Left ventricle myocardium inferior (tissue), 1 donor: ENCODE measurements at regions not wholly inside any gene's neighbourhood (a gene's known extent, or its start where the extent isn't known, plus 50 kb on each side); places are given as distances from the start of the nearest gene placed in this dataset.

Experiments
- DNase-seq: peaks from one replicate; pipeline ENCODE4 v3.0.0-alpha.2; 2020
- H3K27ac ChIP-seq: fragments of 200-600 bp; replicated peaks from 2 replicates; pipeline ENCODE4 v1.8.0; 2021
- H3K27me3 ChIP-seq: fragments of 200-600 bp; 2 replicates; pipeline ENCODE4 v1.8.0; 2021; ENCODE audit warnings: low read depth
- H3K36me3 ChIP-seq: fragments of 200-600 bp; 2 replicates; pipeline ENCODE4 v1.8.0; 2021
- H3K4me1 ChIP-seq: fragments of 200-600 bp; 2 replicates; pipeline ENCODE4 v1.8.0; 2021
- H3K4me3 ChIP-seq: fragments of 200-600 bp; 2 replicates; pipeline ENCODE4 v1.8.0; 2021; ENCODE audit warnings: mild to moderate bottlenecking, moderate library complexity
- H3K9me3 ChIP-seq: fragments of 200-600 bp; replicated peaks from 2 replicates; pipeline ENCODE4 v1.8.0; 2021
- intact Hi-C: fragments of 100-400 bp; cut with micrococcal nuclease; formaldehyde crosslinking; loops from one replicate; pipeline ENCODE4 v1.11.0; 2022
- TF ChIP-seq, protein P1 (sequence below): fragments of 200-600 bp; IDR thresholded peaks from 2 replicates; pipeline ENCODE4 v1.8.0; 2021; ENCODE audit warnings: antibody characterized with exemption, mild to moderate bottlenecking, borderline replicate concordance
- donor health status: DM: no; HTN: yes; CAD: no; lungs with severe emphysema.

DNA sequence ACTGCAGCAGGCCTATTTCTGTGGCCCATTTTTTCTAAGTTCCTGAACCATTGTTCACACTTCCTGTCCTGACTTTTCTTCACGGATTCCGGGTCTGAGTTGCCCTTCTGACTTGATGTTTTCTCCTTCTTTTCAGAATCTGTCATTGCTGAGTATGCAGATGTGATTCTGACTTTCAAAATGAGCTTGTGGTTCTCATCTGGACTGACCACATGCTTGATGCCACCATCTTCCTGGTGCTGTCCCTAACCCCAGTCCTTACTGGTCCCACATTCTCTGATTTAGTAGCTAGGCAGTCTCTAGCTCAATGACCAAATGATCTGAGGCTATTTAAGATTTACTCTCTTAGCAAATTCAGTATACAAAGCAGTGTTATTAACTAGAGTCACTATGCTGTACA, 822.3 kb upstream of the TENM3 start:
- TF ChIP-seq, protein P1, sequence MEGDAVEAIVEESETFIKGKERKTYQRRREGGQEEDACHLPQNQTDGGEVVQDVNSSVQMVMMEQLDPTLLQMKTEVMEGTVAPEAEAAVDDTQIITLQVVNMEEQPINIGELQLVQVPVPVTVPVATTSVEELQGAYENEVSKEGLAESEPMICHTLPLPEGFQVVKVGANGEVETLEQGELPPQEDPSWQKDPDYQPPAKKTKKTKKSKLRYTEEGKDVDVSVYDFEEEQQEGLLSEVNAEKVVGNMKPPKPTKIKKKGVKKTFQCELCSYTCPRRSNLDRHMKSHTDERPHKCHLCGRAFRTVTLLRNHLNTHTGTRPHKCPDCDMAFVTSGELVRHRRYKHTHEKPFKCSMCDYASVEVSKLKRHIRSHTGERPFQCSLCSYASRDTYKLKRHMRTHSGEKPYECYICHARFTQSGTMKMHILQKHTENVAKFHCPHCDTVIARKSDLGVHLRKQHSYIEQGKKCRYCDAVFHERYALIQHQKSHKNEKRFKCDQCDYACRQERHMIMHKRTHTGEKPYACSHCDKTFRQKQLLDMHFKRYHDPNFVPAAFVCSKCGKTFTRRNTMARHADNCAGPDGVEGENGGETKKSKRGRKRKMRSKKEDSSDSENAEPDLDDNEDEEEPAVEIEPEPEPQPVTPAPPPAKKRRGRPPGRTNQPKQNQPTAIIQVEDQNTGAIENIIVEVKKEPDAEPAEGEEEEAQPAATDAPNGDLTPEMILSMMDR, result no peak
- intact Hi-C loops, result no loop called here
- H3K27ac ChIP-seq, result no peak overlapping the region
- H3K36me3 ChIP-seq, result no peaks in the 10 kb centered on the region
- no peaks in the 10 kb centered on the region for H3K27me3 ChIP-seq
- H3K4me3 ChIP-seq, result no peak overlapping the region
- no peak for DNase-seq
- H3K4me1 ChIP-seq, result no peaks in the 10 kb centered on the region
- no peaks in the 10 kb centered on the region for H3K9me3 ChIP-seq

DNA sequence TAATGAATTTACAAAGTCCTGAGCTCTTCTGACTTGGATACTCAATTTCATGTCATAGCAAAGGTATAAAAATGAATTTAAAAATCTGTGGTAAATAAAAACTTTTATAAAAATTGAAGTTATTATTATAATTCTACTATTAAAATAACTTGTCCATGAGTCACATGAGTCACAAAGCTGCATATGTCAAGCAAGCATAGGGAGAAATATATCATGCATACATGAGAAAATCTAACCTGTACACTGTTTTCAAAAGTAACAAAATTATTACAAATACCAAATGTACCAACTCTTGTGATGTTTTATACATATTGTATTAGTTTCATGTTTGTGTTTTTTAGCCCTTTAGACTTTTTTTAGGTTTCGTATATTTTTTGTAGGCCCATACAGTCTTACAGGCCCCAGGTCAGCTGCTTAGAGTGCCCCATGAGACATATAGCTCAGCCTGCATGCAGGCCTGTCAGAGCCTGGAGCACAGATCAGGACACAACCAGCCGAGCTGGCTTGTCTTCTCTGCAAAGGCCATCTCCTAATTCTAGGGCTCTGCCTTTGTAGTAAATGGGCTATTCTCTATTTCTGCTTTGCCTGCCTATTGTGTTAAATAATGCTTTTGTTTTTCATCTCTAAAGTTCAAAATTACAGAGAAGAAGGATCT, 818.7 kb upstream of the TENM3 start:
- no peaks in the 10 kb centered on the region for H3K27me3 ChIP-seq
- intact Hi-C loops, result no loop called here
- no peaks in the 10 kb centered on the region for H3K36me3 ChIP-seq
- H3K4me1 ChIP-seq, result no peaks in the 10 kb centered on the region
- TF ChIP-seq, protein P1, result no peak
- H3K9me3 ChIP-seq, result no peaks in the 10 kb centered on the region
- H3K27ac ChIP-seq, result no peak overlapping the region
- no peak for DNase-seq
- no peak overlapping the region for H3K4me3 ChIP-seq

DNA sequence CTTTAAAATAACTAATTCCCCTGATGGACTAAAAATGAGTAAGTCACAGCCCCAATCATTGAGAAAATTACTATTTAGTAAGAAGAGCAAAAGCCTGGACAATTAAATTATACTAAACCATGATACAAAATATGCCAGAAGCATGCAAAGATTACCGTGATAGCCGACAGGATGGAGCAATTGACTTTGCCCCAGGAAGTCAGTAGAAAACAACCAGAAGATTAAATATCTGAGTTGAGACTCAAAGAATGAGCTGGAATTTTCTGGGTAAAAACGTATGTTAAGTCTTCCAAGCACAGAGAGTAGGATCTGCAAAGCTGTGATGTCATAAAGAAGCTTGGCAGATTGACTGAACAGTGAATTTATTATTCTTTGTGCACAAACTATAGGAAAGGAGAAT, 816.1 kb upstream of the TENM3 start:
- H3K36me3 ChIP-seq, result no peaks in the 10 kb centered on the region
- TF ChIP-seq, protein P1, result no peak
- no peak overlapping the region for H3K4me3 ChIP-seq
- DNase-seq, result no peak
- no peaks in the 10 kb centered on the region for H3K27me3 ChIP-seq
- intact Hi-C loops, result no loop called here
- no peak overlapping the region for H3K27ac ChIP-seq
- H3K4me1 ChIP-seq, result no peaks in the 10 kb centered on the region
- H3K9me3 ChIP-seq, result no peaks in the 10 kb centered on the region

DNA sequence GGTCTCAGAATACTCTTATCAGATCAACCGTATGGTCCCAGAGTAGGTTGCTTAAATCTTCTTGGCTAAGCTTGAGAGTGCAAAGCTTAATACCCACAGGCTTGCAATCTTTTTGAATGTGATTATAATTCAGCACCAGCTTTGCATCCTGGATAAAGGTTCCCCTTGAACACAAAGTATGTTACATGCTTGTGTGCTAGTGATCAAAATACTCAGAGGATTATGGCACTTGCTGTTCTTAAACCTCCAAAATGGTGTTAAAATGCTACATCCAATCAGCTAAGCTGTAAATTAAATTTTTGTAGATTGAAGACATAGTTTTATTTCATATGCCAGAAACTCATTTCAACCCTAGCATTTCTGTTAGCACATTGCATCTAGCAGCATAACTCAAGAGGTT, 812.2 kb upstream of the TENM3 start:
- Histone ChIP-seq H3K27ac (no peak overlapping the region), H3K36me3 (no peaks in the 10 kb centered on the region), H3K9me3 (no peaks in the 10 kb centered on the region), H3K27me3 (no peaks in the 10 kb centered on the region), H3K4me1 (no peaks in the 10 kb centered on the region), H3K4me3 (no peak overlapping the region)
- intact Hi-C loops, result no loop called here
- TF ChIP-seq, protein P1, result no peak
- no peak for DNase-seq

DNA sequence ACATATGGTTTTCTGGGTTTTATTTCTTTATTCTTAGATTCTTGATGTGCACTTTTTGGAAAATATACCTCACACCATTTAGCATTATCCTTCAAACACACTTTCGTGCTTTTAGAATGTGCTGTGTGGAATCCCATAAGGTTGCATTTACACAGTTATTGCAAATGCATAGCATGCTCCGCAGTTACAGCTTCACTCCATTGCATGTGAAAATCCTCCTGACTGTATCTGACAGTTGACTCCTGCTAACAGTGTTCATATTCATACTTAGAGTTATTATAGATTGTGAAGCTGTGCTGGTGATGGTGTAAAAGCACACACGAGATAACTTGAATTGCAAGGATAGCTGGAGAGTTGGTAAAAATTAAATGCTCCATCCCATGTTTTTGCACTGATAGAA, 811.5 kb upstream of the TENM3 start:
- no peaks in the 10 kb centered on the region for H3K9me3 ChIP-seq
- intact Hi-C loops, result no loop called here

More for the DNA sequence above, 811.5 kb upstream of the TENM3 start:
- H3K4me3 ChIP-seq, result no peak overlapping the region
- no peaks in the 10 kb centered on the region for H3K27me3 ChIP-seq
- no peaks in the 10 kb centered on the region for H3K36me3 ChIP-seq
- no peak overlapping the region for H3K27ac ChIP-seq
- DNase-seq, result no peak
- TF ChIP-seq, protein P1, result no peak
- no peaks in the 10 kb centered on the region for H3K4me1 ChIP-seq
